K562 (cell line): ENCODE measurements at regions not wholly inside any gene's neighbourhood (a gene's known extent, or its start where the extent isn't known, plus 50 kb on each side); places are given as distances from the start of the nearest gene placed in this dataset.

Experiments
- ATAC-seq: fragments of 200-7000 bp; cut with Tn5 transposase; 3 replicates; pipeline ENCODE4 v1.9.1; 2020; ENCODE audit warnings: moderate library complexity
- BruUV-seq: library from RNA; stranded (reverse); fragments of 400-500 nt; replicated peaks from 2 replicates; lab custom pipeline; 2021; lab: Mats Ljungman, UMichigan
- CTCF ChIA-PET: fragments of 300-600 bp; formaldehyde crosslinking; extraction: SDS; loops from one replicate; lab custom pipeline; 2021; ENCODE audit warnings: low intra/inter-chr PET ratio; lab: Yijun Ruan, JAX
- POLR2A ChIA-PET: fragments of 300-600, 350-650 bp; sonication (Branson Sonifier 250); formaldehyde crosslinking; extraction: SDS; loops from one replicate; lab custom pipeline; 2021; ENCODE audit warnings: antibody characterized with exemption, inconsistent platforms; lab: Yijun Ruan, JAX
- DNase-seq, 4 experiments: peaks; one replicate each; pipeline versions ENCODE4 v3.0.0 to v3.0.0-alpha.2; 2011 to 2018; ENCODE audit warnings: low spot score in 3 of 4, mixed read lengths in 3 of 4; ENCODE audit errors: extremely low read depth in 1 of 4
- FAIRE-seq: peaks from 2 replicates; lab custom pipeline; 2011; peaks lifted over from hg19 to GRCh38; lab: Jason Lieb, UNC
- H2AFZ ChIP-seq: 2 replicates; pipeline ENCODE4 v1.6.0; 2011; ENCODE audit warnings: low read depth, low read length, control low read depth, inconsistent platforms
- H3K27ac ChIP-seq: fragments of 200-600 bp; 3 replicates; pipeline ENCODE4 v1.8.0; 2011; ENCODE audit warnings: low read depth, mild to moderate bottlenecking, control low read depth, inconsistent platforms, low read length, moderate library complexity, mixed read lengths; ENCODE audit errors: extremely low read depth
- H3K27me3 ChIP-seq, 2 experiments: fragments of 300-600 bp in 1 of 2; 2 replicates in 1 of 2; 3 replicates in 1 of 2; pipeline versions ENCODE4 v1.6.0 to v1.8.0; 2011; ENCODE audit warnings: inconsistent platforms in 2 of 2, low read length in 2 of 2, mild to moderate bottlenecking in 1 of 2, mixed read lengths in 1 of 2, moderate library complexity in 1 of 2; ENCODE audit not compliant: control insufficient read depth in 2 of 2, insufficient read depth in 2 of 2
- H3K36me3 ChIP-seq: fragments of 300-600 bp; 3 replicates; pipeline ENCODE4 v1.8.0; 2011; ENCODE audit warnings: mild to moderate bottlenecking, low read length, inconsistent platforms; ENCODE audit not compliant: control insufficient read depth, insufficient read depth
- H3K4me1 ChIP-seq, 2 experiments: fragments of 200-600 bp in 1 of 2; replicated peaks in 1 of 2; 2 replicates in 1 of 2; 3 replicates in 1 of 2; pipeline versions ENCODE4 v1.5.1 to v1.8.0; 2011; ENCODE audit warnings: inconsistent platforms in 2 of 2, low read length in 2 of 2, mild to moderate bottlenecking in 1 of 2, mixed read lengths in 1 of 2, moderate library complexity in 1 of 2; ENCODE audit not compliant: control insufficient read depth in 2 of 2, insufficient read depth in 2 of 2
- H3K4me2 ChIP-seq: 2 replicates; pipeline ENCODE4 v1.6.1; 2011; ENCODE audit warnings: low read length, control low read depth, inconsistent platforms, mixed read lengths; ENCODE audit not compliant: insufficient read depth
- H3K4me3 ChIP-seq: fragments of 200-600 bp; sonication (generic), shearing (Covaris generic); 2 replicates; pipeline ENCODE4 v1.5.1; 2016; ENCODE audit warnings: control low read depth, inconsistent platforms
- H3K79me2 ChIP-seq: fragments of 200-600 bp; 3 replicates; pipeline ENCODE4 v1.8.0; 2011; ENCODE audit warnings: low read length, inconsistent platforms; ENCODE audit not compliant: control insufficient read depth, insufficient read depth
- H3K9ac ChIP-seq, 2 experiments: 2 replicates each; pipeline versions ENCODE4 v1.6.0 to v1.6.1; 2011; ENCODE audit warnings: low read depth in 2 of 2, low read length in 2 of 2, control low read depth in 1 of 2, inconsistent platforms in 1 of 2, mild to moderate bottlenecking in 1 of 2, mixed read lengths in 1 of 2; ENCODE audit not compliant: insufficient read depth in 1 of 2
- H3K9me1 ChIP-seq: one replicate; pipeline ENCODE4 v1.6.0; 2011; ENCODE audit warnings: inconsistent platforms, mild to moderate bottlenecking, low read length, moderate library complexity; ENCODE audit not compliant: control insufficient read depth, insufficient read depth
- H3K9me3 ChIP-seq: replicated peaks from 2 replicates; pipeline ENCODE4 v1.5.1; 2011; ENCODE audit warnings: low read depth, low read length, inconsistent platforms; ENCODE audit not compliant: control insufficient read depth, insufficient read depth
- H4K20me1 ChIP-seq: replicated peaks from 2 replicates; pipeline ENCODE4 v1.6.1; 2011; ENCODE audit warnings: low read length, inconsistent platforms, mixed read lengths; ENCODE audit not compliant: control insufficient read depth, insufficient read depth
- ARID1B ChIP-seq: fragments of 450-650 bp; IDR thresholded peaks from 2 replicates; pipeline ENCODE4 v1.6.1; 2016; ENCODE audit warnings: antibody characterized with exemption, mild to moderate bottlenecking, inconsistent platforms
- NONO ChIP-seq, 2 experiments: fragments of 200-400 bp in 1 of 2; fragments of 450-650 bp in 1 of 2; formaldehyde crosslinking in 1 of 2; IDR thresholded peaks; 2 replicates each; pipeline ENCODE4 v1.6.1; 2017; ENCODE audit warnings: low read depth in 2 of 2, mild to moderate bottlenecking in 2 of 2, moderate library complexity in 2 of 2, low read length in 1 of 2
- PHF20 ChIP-seq: fragments of 450-650 bp; IDR thresholded peaks from 2 replicates; pipeline ENCODE4 v1.6.1; 2018; ENCODE audit not compliant: partially characterized antibody
- RBM25 ChIP-seq: fragments of 200-400 bp; formaldehyde crosslinking; IDR thresholded peaks from 2 replicates; pipeline ENCODE4 v1.6.1; 2018; ENCODE audit warnings: low read length, low read depth, moderate library complexity; ENCODE audit not compliant: severe bottlenecking
- ZNF140 ChIP-seq: fragments of 250-450 bp; sonication (Bioruptor Pico); IDR thresholded peaks from 2 replicates; pipeline ENCODE4 v1.8.0; 2021; ENCODE audit warnings: moderate library complexity, mild to moderate bottlenecking, inconsistent platforms
- ZNF589 ChIP-seq: fragments of 200-800 bp; sonication (Bioruptor generic); IDR thresholded peaks from 2 replicates; pipeline ENCODE4 v1.6.1; 2016; ENCODE audit warnings: low read depth, missing genetic modification characterization, missing compliant biosample characterization
- ZNF76 ChIP-seq: fragments of 250-450 bp; sonication (Bioruptor Pico); IDR thresholded peaks from 2 replicates; pipeline ENCODE4 v1.4.0; 2020; ENCODE audit warnings: mild to moderate bottlenecking, moderate library complexity, borderline replicate concordance
- WGBS: fragments of 100-300 bp; shearing (Covaris generic); methylation state at CpG from one replicate; pipeline ENCODE4 v1.1.6; 2016; ENCODE audit warnings: low coverage, mixed read lengths; ENCODE audit not compliant: insufficient coverage; ENCODE audit errors: missing lambda C conversion rate; 5-methylcytosine and 5-hydroxymethylcytosine counted together
- in situ Hi-C: fragments of 300-500 bp; cut with MboI; formaldehyde crosslinking; loops from 4 replicates; pipeline ENCODE4 v1.15.0; 2018; ENCODE audit warnings: inconsistent platforms, mixed read lengths
- intact Hi-C: fragments of 100-400 bp; cut with micrococcal nuclease; formaldehyde crosslinking; loops from 2 replicates; pipeline ENCODE4 v1.14.2; 2022
- TF ChIP-seq, protein P1 (sequence below): fragments of 250-450 bp; sonication (Bioruptor Pico); IDR thresholded peaks from 2 replicates; pipeline ENCODE4 v1.8.0; 2021; ENCODE audit warnings: mild to moderate bottlenecking, moderate library complexity
- TF ChIP-seq, protein P2 (sequence below): fragments of 200-800 bp; sonication (Bioruptor generic); IDR thresholded peaks from 2 replicates; pipeline ENCODE4 v1.6.1; 2017; ENCODE audit warnings: missing genetic modification characterization, missing compliant biosample characterization

DNA sequence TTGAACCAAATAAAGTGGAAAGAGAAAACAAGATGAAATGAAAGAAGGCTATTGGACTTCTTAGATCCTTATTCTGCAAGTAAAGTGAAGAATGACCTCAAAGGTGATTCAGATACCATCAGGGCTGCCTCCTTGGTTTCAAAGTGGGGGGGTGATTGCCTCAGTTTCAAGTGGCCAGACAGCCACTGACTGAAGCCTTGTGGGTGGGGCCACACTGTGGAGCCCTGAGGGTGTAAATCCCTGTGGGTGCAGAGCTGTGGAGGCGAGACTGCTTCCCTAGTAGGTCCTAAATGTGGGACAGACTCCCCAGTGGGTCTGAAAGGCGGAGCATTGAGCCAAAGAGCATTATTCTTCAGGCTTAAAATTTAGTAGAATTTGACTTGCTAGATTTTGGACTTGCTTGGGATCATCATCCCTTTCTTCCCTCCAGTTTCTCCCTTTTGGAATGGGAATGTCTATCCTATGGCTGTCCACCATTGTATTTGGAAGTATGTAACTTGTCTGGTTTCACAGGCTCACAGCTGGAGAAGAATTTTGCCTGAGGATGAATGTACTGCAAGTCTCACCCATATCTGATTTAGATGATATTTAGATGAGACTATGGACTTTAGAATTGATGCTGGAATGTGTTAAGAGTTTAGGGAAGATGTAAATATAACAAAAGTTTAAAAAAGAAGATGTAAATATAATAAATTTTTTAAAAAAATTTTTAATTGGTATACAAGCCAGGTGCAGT is 71.6 kb upstream of the SOX13 start:
- FAIRE-seq = no peak
- H3K27ac ChIP-seq = no peak overlapping the region
- intact Hi-C loops (no loop called here), in situ Hi-C loops (no loop called here)
- no peak overlapping the region for H3K9ac ChIP-seq
- peaks cover 8 to 23% of the 10 kb centered on the region in 2 experiments; a peak in 4 of 5 replicates for H3K27me3 ChIP-seq
- no peaks in the 10 kb centered on the region for H3K79me2 ChIP-seq
- H4K20me1 ChIP-seq = no peaks in the 10 kb centered on the region
- no peaks in the 10 kb centered on the region for H3K9me1 ChIP-seq
- H3K4me2 ChIP-seq = no peak overlapping the region
- no peaks in the 10 kb centered on the region for H3K36me3 ChIP-seq
- ATAC-seq = no peak; the same call in 2 of the 3 replicates
- no peak overlapping the region for H2AFZ ChIP-seq
- TF ChIP-seq ZNF140 (CRISPR knock-in tag) (no peak), ZNF589 (no peak), NONO (IDR thresholded peaks at IDR 0.05; ENCODE audit: low read depth in 2 of 2, low read length in 1 of 2) (no peak), PHF20 (no peak), ZNF76 (CRISPR knock-in tag) (no peak), RBM25 (no peak), ARID1B (no peak)
- TF ChIP-seq, protein P1, sequence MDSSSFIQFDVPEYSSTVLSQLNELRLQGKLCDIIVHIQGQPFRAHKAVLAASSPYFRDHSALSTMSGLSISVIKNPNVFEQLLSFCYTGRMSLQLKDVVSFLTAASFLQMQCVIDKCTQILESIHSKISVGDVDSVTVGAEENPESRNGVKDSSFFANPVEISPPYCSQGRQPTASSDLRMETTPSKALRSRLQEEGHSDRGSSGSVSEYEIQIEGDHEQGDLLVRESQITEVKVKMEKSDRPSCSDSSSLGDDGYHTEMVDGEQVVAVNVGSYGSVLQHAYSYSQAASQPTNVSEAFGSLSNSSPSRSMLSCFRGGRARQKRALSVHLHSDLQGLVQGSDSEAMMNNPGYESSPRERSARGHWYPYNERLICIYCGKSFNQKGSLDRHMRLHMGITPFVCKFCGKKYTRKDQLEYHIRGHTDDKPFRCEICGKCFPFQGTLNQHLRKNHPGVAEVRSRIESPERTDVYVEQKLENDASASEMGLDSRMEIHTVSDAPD (CRISPR knock-in tag) = no peak
- TF ChIP-seq, protein P2, sequence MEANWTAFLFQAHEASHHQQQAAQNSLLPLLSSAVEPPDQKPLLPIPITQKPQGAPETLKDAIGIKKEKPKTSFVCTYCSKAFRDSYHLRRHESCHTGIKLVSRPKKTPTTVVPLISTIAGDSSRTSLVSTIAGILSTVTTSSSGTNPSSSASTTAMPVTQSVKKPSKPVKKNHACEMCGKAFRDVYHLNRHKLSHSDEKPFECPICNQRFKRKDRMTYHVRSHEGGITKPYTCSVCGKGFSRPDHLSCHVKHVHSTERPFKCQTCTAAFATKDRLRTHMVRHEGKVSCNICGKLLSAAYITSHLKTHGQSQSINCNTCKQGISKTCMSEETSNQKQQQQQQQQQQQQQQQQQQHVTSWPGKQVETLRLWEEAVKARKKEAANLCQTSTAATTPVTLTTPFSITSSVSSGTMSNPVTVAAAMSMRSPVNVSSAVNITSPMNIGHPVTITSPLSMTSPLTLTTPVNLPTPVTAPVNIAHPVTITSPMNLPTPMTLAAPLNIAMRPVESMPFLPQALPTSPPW (CRISPR knock-in tag) = peak; percentile 38; the same call in 1 of the 2 replicates
- no peak for DNase-seq
- BruUV-seq = no TSS peak
- H3K4me3 ChIP-seq = no peak overlapping the region
- ChIA-PET POLR2A (no interaction called here), CTCF (no interaction called here)
- H3K4me1 ChIP-seq = no peaks in the 10 kb centered on the region
- H3K9me3 ChIP-seq = no peaks in the 10 kb centered on the region
- WGBS = 0% methylated on average over 2 of the region's 2 CpGs
